GM12892 (cell line): ENCODE measurements at regions not wholly inside any gene's neighbourhood (a gene's known extent, or its start where the extent isn't known, plus 50 kb on each side); places are given as distances from the start of the nearest gene placed in this dataset.

Experiments
- DNase-seq: peaks from one replicate; pipeline ENCODE4 v3.0.0; 2011; ENCODE audit not compliant: insufficient read length
- FAIRE-seq: peaks from 2 replicates; lab custom pipeline; 2011; peaks lifted over from hg19 to GRCh38; lab: Jason Lieb, UNC
- POLR2A ChIP-seq: IDR thresholded peaks from 2 replicates; pipeline ENCODE4 v1.6.1; 2011; ENCODE audit warnings: low read depth, low read length, control low read depth
- POLR2AphosphoS5 ChIP-seq: IDR thresholded peaks from 2 replicates; pipeline ENCODE4 v1.6.1; 2011; ENCODE audit warnings: low read depth, low read length, control low read depth
- TAF1 ChIP-seq: IDR thresholded peaks from 2 replicates; pipeline ENCODE4 v1.6.1; 2011; ENCODE audit warnings: low read depth, mild to moderate bottlenecking, control low read depth, low read length, borderline replicate concordance

DNA sequence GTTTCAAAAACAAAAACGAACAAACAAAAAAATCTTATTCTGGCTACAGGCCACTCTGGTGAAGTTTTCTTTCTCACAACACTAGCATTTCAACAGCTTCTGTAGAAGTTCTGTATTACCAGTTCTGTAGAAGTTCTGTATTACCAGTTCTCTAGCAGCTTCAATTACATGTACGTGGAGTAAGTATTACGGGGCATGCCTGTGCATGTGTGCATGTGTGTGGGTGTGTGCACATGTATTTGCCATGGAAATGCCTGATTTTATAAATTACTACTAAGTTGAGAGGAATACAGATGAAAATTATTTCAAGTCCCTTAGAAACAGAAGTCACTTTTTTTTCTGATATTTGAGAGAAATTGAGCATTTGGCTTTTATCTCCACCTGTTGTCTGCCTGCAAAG is 414.2 kb downstream of the FOXO1 start:
- FAIRE-seq (no peak), DNase-seq (no peak)
- TF ChIP-seq TAF1: no peak
- no peak for TF ChIP-seq POLR2AphosphoS5
- TF ChIP-seq POLR2A: no peak

DNA sequence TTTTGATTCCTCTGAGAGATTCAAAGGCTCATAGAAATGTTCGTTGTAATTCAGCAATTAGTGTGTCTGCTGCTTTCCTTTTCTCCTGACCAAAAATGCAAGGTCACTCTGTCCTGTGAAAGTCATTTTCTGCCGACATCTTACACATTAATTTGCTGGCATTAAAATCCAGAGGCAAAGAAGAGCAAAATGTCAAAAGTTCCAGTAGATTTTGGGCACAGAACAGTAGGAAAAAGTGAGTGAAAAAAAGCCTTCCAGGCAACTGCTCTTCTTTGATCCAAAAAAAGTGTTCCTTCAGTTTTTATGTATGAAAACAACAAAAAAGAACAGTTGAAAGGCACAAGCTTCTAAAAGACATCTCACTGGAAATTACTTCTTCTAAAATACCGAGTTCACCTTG is 413.8 kb downstream of the FOXO1 start:
- FAIRE-seq (no peak), DNase-seq (no peak)
- no peak for TF ChIP-seq POLR2A
- no peak for TF ChIP-seq TAF1
- no peak for TF ChIP-seq POLR2AphosphoS5

DNA sequence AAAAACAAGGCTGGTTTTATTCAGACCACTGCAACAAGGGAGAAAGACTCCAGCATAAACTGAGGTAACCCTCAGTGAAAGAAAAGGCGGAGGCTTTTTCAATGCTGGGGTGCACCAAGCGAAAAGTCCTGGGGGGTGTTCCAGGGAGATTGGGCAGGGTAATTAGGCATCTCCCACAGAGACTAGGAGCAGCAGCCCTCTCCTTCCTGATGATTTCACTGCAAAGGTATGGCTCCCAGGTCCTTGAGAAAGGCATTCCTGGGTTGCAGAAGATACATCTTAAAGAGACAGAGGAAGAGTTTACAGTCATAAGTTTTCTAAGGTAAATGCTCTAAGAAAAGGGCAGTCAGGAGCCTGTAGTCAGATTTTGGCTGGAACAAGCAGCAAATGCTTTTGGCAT is 412.0 kb downstream of the FOXO1 start:
- FAIRE-seq: no peak

DNA sequence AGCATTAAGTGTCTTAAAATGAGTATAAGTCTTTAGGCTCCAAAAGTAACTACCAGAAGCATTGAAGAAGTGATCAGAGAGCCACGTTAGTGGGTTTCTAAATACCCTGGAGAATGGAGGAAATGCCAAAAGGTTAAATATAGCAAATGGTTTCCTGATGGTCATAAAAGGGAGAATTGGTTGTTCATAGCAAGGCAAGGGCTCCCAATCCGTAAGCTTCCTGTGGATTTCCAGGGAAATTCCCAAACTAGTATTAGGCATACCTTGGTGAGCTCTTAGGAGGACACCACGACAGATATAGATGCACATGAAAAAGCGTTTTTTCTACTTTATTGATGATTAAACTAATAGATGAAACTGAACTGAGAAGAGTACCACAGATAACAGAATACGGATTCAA is 410.9 kb downstream of the FOXO1 start:
- TF ChIP-seq TAF1: no peak
- no peak for TF ChIP-seq POLR2AphosphoS5
- no peak for TF ChIP-seq POLR2A
- DNase-seq: no peak
- FAIRE-seq: no peak

More for the DNA sequence above, 412.0 kb downstream of the FOXO1 start:
- DNase-seq: no peak
- TF ChIP-seq POLR2AphosphoS5 (no peak), POLR2A (no peak), TAF1 (no peak)

DNA sequence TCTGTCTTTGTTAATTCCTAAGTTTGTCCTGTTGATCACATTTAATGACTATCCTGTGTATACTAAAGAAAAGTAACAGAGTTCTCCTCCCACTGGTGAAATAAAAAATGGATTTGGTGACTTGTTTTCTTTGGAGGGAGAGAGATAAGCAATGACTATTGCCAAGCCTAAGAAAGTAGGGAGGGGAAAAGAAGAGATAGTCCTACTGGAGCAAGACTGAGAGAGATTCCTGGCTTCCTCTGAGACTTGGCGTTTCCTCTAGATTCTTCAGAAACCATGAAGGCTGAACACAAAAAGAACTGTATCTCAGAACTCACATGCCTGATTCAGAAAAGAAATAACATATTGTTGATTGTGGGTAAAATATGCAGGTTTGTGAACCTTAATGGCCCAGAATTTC is 406.5 kb downstream of the FOXO1 start:
- FAIRE-seq (no peak), DNase-seq (no peak)
- TF ChIP-seq TAF1 (no peak), POLR2A (no peak), POLR2AphosphoS5 (no peak)

DNA sequence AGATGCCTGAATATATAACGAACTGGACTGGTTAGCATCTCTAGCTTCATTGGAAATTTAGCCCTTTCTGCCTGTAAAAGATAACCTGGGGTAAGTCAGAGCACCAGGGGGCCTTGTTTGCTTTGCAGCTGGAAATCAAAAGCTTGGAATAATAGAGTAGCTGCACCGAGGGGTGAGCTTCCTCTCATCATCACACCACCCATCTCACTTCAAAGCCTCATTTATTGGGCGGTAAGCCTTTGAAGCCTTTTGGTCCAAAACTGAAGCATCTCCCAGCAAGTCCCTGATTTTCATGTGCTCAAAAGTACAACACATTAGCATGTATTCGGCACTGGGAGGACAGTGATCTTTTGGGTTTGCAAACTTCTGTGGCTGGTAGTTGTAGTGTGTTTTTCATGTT is 405.1 kb downstream of the FOXO1 start:
- FAIRE-seq (no peak), DNase-seq (no peak)
- TF ChIP-seq TAF1: no peak
- no peak for TF ChIP-seq POLR2AphosphoS5
- no peak for TF ChIP-seq POLR2A

DNA sequence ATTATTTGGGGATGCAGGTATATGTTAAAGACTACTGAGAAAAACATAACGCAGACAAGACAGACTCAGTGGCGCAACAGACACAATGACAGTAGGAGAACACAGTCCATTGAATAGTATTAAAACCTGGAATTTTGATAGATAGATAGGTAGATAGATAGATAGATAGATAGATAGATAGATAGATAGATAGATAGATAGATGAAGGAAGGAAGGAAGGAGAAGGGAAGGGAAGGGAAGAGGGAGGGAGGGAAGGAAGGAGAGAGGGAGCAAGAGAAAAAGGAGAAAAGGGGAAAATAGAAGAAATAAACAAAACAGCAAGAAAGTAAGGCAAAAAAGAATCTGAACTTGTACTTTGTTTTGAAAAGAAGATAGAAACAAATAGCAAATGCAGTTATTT is 404.5 kb downstream of the FOXO1 start:
- no peak for DNase-seq
- FAIRE-seq: no peak
- TF ChIP-seq POLR2A: no peak
- TF ChIP-seq TAF1: no peak
- no peak for TF ChIP-seq POLR2AphosphoS5

DNA sequence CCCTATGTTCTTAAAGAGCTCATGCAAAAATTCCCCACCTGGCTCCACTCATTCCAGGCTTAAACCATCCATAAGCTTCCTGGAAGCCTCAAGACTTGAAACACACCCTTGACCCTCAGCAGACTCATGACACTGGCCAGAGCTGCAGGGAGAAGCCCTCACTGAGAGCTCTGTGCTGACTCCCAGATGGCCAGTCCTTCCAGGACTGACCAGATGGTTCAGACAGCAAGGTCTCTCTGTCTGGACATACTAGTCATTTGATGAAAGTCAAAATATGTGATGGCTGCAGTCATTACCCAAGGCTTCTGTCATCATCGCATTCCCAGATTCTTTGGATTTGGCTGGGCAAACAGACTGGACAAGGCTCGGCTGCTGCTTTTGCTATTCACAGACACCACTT is 397.4 kb downstream of the FOXO1 start:
- no peak for FAIRE-seq
- TF ChIP-seq TAF1 (no peak), POLR2A (no peak), POLR2AphosphoS5 (no peak)
- no peak for DNase-seq

DNA sequence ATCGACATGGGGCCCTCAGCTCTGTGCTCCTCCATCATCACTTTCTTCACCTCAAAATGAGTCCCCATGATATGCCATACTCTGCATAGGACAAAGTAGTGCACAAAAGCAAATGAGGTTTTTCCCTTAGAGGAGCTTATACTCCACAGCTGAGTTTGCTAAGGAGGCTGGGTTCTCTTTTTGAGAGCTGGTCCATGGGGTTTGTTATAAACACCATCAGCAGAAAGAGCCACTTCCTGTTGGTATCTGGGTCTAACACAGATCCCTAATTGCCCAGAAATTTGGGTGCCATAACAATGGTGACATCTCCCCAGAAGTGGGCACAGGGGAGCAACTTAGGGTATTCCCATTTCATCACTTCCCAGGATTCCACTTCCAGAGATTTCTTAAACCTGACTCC is 395.7 kb downstream of the FOXO1 start:
- no peak for FAIRE-seq
- no peak for DNase-seq
- TF ChIP-seq TAF1: no peak
- no peak for TF ChIP-seq POLR2A
- TF ChIP-seq POLR2AphosphoS5: no peak

DNA sequence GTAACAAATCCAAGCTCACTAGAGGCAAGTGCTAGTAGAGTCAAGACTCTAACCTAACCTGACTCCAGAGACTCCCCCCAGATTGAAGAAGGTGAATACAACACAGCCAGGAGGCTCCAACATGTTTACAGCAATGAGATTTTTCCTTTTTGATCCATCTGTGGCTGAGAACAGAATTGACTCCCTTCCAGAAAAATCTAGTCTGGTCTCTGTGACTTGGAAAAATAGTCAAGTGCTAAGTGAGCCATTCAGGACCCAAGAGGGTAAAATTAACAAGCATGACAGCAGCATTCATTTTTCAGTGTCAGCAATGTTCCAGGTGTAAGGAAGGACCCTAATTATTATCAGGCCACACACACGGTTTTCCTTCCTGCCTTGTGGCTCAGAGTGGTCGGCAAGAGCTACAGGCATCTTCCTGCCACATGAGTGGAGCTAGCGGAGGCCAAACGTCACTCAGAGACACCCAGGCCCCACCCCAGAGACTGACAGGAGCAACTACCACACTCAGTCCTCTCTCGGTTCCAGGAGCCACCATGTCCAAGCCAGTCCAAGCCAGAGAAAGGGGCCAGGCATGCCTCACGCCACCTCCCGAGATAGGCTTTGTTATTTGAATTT is 395.1 kb downstream of the FOXO1 start:
- FAIRE-seq: no peak
- no peak for DNase-seq
- TF ChIP-seq TAF1: no peak
- TF ChIP-seq POLR2AphosphoS5: no peak
- no peak for TF ChIP-seq POLR2A

DNA sequence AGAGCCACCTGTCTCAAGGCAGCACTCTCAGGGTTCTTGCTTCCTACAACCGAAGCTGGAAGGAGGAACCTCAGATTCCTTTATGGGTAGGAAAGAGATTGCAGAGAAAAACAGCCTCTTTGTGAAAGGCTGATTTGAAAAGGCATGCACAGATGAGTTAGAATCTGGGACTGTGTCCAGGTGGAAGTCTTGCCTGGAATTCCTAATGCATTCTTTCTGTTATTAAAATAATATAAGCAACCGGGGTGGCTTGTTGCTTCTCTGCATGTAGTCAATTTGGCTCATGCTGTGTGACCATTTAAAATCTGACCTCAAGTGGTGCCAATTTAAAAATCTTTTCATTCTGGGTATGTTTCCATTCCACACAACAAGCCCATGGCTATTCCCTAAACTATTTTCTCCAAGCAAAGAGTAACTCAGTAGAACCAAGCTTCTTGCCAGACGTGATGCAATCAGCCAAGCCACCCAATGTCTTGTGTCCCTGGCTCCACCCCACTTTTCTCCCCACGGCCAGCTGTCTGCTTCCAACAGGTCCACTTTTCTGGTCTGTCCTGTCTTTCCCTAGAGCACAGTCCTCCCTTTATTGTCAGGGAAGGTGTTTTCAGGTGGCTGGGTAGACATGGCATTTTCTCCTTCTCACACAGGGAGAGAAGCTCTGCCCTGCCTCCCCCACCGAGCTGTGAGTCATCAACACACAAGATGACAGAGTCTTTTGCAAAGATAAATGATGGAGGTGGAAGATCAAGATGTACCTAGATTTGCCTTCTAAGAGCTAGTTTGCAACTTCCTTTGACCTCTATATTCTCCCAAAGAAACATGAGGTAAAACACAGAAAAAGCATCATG is 394.3 kb downstream of the FOXO1 start:
- no peak for DNase-seq
- TF ChIP-seq POLR2AphosphoS5 (no peak), POLR2A (no peak), TAF1 (no peak)
- FAIRE-seq: peak; percentile 27

DNA sequence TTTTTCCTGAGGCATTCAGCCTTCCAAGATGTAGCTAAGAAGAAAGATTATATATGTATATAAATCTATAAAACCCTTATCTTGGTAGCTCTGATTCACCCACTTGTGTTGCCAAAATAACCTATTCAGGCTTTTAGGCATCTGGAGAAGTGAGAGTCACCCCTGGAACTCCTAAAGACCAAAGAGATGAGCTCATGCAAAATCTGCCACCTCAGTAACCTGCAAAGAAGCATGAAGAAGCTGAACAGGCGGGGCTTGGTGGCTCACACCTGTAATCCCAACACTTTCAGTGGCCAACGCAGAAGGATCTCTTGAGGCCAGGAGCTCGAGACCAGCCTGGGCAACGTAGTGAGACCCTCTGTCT is 393.7 kb downstream of the FOXO1 start:
- FAIRE-seq (no peak), DNase-seq (no peak)
- TF ChIP-seq POLR2A: no peak

DNA sequence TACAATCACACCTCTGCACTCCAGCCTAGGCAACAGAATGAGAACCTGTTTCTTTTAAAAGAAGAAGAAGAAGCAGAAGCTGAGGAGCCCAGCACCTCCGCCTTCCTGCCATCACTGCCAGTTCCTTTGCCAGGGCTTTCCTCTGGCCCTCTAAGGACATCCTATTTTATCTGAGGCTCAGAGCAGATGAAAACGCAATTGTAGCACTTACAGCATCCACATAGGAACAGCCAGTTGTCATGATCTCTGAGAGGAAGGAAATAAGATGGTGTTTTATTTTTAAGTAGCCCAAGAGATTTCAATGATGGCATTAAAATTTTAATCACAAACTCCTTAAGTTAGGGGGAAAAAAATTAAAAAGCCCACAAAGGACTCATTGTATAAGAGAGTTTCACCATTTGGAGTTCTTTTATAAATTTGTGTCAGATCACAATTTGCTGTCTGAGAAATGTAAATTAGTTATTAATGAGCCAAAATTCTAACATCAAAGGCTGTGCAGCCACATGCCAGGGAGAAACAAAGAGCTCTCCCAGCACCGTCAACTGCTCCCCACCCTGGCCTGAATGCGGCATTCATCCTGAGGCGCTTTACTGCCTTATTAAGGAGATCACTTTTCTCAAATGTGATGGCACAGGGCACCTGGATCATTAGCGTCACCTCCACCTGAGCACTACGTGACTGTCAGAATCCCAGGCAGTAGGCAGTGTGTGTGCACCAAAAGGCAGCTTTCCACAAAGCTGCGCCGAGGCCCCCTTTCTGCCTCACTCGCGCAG is 393.0 kb downstream of the FOXO1 start:
- DNase-seq (no peak), FAIRE-seq (no peak)

More for the DNA sequence above, 393.0 kb downstream of the FOXO1 start:
- TF ChIP-seq POLR2A (no peak), TAF1 (no peak), POLR2AphosphoS5 (no peak)
